HG03439 (cell line): ENCODE measurements at regions not wholly inside any gene's neighbourhood (a gene's known extent, or its start where the extent isn't known, plus 50 kb on each side); places are given as distances from the start of the nearest gene placed in this dataset.

ENCODE experiments used
- ATAC-seq: cut with Tn5 transposase; IDR thresholded peaks from one replicate; pipeline ENCODE4 v1.9.1; 2021; ENCODE audit warnings: mild to moderate bottlenecking, moderate library complexity; ENCODE audit not compliant: unreplicated experiment

GRCh38 chr10:29925771-29926692 is 133.4 kb downstream of the JCAD start:
- no peak for ATAC-seq

- no peak for ATAC-seq
Measured at GRCh38 chr10:29924436-29924835, 134.9 kb downstream of the JCAD start.

- ATAC-seq, result no peak
Measured at GRCh38 chr10:29923416-29923965, 135.9 kb downstream of the JCAD start.

- ATAC-seq, result no peak
Measured at GRCh38 chr10:29922892-29923291, 136.5 kb downstream of the JCAD start.

GRCh38 chr10:29922226-29922625 is 137.2 kb downstream of the JCAD start:
- no peak for ATAC-seq

GRCh38 chr10:29921071-29921446 is 138.3 kb downstream of the JCAD start:
- no peak for ATAC-seq

GRCh38 chr10:29920408-29921070 is 138.8 kb downstream of the JCAD start:
- no peak for ATAC-seq

GRCh38 chr10:29918623-29919400 is 140.6 kb downstream of the JCAD start:
- no peak for ATAC-seq

GRCh38 chr10:29917311-29917710 is 142.1 kb downstream of the JCAD start:
- no peak for ATAC-seq

GRCh38 chr10:29916669-29917068 is 142.7 kb downstream of the JCAD start:
- no peak for ATAC-seq

GRCh38 chr10:29914986-29915785 is 144.2 kb downstream of the JCAD start:
- no peak for ATAC-seq

GRCh38 chr10:29908962-29909361 is 150.4 kb downstream of the JCAD start:
- no peak for ATAC-seq

GRCh38 chr10:29900865-29901264 is 158.5 kb downstream of the JCAD start:
- no peak for ATAC-seq

- no peak for ATAC-seq
Measured at GRCh38 chr10:29897999-29898716, 161.2 kb downstream of the JCAD start.

- ATAC-seq, result no peak
Measured at GRCh38 chr10:29897430-29897829, 162.0 kb downstream of the JCAD start.

- no peak for ATAC-seq
Measured at GRCh38 chr10:29896053-29896452, 163.3 kb downstream of the JCAD start.

GRCh38 chr10:29895456-29895855 is 163.9 kb downstream of the JCAD start:
- ATAC-seq, result no peak

GRCh38 chr10:29888321-29888720 is 171.1 kb downstream of the JCAD start:
- ATAC-seq, result no peak

GRCh38 chr10:29886299-29886698 is 173.1 kb downstream of the JCAD start:
- no peak for ATAC-seq

GRCh38 chr10:29883231-29883630 is 176.2 kb downstream of the JCAD start:
- ATAC-seq, result no peak
